Stimulated activated CD4-positive, alpha-beta T cell treated with anti-CD3 and anti-CD28 coated beads, Interleukin-12 subunit alpha, Interleukin-12 subunit beta, amount 100 ng/mL, for 48 hours (primary cell): ENCODE measurements at regions not wholly inside any gene's neighbourhood (a gene's known extent, or its start where the extent isn't known, plus 50 kb on each side); places are given as distances from the start of the nearest gene placed in this dataset.

ENCODE experiments used
- DNase-seq, 3 donors: peaks; one replicate each; pipeline ENCODE4 v3.0.0-alpha.2; 2020; ENCODE audit warnings: low read depth in 2 of 3, low spot score in 1 of 3

- no peak for DNase-seq
Observed at GRCh38 chr4:138030375-138030774, 211.8 kb downstream of the SLC7A11 start.

GRCh38 chr4:138028923-138029322 lies 213.2 kb downstream of the SLC7A11 start:
- no peak for DNase-seq

- DNase-seq: no peak
Observed at GRCh38 chr4:138021139-138021830, 220.9 kb downstream of the SLC7A11 start.

- DNase-seq: no peak
Observed at GRCh38 chr4:138014590-138015288, 227.4 kb downstream of the SLC7A11 start.

GRCh38 chr4:138013625-138014024 lies 228.5 kb downstream of the SLC7A11 start:
- DNase-seq: no peak

- no peak for DNase-seq
Observed at GRCh38 chr4:138010639-138011038, 231.5 kb downstream of the SLC7A11 start.

- DNase-seq: no peak
Observed at GRCh38 chr4:138007572-138007971, 234.6 kb downstream of the SLC7A11 start.

DNA sequence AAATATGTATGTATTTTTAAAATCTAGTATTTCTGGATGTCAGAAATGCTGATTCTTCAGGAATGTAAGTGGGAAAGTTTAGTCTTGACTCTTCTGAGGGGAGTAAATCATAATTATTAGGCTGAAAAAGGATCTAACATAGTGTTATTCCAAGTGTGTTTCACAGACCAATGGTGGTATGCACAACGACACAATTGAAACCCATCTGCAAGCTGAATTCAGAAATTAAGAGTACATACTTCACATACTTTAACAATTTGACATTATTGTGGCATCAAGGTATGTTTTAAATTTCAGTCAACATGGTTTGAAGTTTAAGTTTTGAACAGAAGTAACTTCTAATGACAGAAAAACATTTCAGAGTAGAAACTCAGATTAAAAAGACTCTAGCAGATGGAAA lies 236.7 kb downstream of the SLC7A11 start:
- DNase-seq: no peak

DNA sequence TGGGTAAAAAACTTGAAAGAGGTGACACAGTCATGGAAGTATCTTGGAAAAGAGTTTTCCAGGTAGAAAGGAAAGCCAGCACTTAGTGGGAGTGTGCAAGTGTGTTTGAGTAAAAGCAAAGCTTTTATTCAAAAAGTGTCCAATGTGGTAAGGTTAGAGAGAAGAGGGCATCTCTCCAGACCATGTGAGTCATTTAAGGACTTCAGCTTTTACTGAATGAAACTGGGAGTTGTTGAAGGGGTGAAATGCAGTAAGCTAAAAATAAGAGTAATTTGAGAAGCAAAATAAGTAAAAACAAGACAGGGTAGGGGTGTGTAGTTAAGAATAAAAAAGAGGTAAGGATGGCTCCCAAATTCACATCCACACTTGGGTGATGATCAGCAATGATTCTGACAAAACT lies 238.9 kb downstream of the SLC7A11 start:
- DNase-seq: no peak

- no peak for DNase-seq
Observed at GRCh38 chr4:137998666-137999429, 243.3 kb downstream of the SLC7A11 start.

- DNase-seq: no peak
Observed at GRCh38 chr4:137997496-137997895, 244.7 kb downstream of the SLC7A11 start.

DNA sequence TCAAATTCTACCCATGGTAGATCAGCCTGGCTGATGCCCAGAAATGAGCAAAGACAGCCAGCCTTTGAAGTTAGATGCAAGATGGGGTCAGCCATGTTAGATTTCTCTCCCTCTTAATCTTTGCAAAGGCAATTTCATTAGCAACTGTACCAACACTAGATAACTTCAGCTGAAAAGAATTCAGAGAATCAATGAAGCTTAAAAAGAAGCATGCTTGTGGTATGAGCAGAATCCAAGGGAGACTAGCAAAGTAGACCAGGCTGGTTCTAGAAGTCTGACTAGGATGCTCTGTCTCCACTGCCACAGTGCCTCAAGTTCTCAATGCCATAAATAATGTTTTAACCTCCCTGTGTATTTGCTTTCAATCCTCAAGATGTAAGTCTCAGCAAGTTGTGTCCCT lies 247.3 kb downstream of the SLC7A11 start:
- no peak for DNase-seq

- DNase-seq: no peak
Observed at GRCh38 chr4:137993232-137993631, 248.9 kb downstream of the SLC7A11 start.

DNA sequence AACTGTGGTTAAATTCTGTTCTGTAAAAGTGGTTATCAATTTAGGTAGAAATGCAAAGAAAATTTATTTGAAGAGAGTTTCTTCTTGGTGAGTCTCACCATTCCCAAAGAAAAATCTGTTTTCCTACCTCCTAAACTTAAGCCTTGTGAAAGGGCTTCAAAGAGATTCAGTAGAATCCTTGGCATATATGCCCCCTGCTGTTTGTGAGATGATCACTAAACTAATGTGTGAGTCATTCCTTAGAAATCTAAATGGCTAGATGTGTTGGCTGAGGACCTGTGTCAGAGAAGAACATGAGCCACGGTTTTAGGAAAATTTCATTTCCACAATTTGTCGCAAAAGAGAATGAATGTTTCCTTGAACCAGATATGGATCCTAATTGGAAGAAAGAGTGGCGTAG lies 260.9 kb downstream of the SLC7A11 start:
- DNase-seq: no peak

- no peak for DNase-seq
Observed at GRCh38 chr4:137980641-137981040, 261.5 kb downstream of the SLC7A11 start.

- no peak for DNase-seq
Observed at GRCh38 chr4:137979938-137980337, 262.2 kb downstream of the SLC7A11 start.

DNA sequence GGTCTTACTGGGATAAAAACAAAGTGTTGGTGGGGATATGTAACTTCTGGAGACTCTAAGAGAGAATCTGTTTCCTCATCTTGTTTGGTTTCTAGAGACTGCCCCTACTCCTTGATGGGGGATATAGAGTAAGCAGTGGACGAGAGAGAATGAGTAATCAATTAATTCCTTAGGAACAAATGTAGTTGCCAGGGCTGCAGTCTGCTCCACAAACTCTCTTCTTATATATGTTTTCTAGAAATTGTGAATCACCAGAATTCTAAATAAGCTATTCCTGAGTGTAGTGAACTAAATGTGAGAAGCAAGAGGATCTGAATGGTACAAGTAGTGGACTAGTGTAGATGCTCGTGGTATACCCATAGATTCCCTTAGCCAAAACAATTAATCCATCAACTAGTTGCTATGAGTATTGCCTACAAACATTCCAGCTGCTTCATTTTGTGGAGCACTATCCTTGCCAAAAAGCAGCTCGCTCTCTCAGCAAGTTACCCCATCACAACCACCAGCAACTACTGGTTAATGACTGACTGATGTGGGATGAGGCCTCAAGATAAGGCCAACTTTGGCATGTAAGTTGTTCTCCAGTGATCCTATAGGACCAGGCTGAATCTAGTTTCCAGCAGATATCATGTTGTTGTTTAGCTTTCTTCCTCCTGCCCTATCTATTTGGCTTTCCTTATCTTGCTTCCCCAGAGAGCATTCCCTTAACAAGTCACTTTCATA lies 273.0 kb downstream of the SLC7A11 start:
- no peak for DNase-seq

DNA sequence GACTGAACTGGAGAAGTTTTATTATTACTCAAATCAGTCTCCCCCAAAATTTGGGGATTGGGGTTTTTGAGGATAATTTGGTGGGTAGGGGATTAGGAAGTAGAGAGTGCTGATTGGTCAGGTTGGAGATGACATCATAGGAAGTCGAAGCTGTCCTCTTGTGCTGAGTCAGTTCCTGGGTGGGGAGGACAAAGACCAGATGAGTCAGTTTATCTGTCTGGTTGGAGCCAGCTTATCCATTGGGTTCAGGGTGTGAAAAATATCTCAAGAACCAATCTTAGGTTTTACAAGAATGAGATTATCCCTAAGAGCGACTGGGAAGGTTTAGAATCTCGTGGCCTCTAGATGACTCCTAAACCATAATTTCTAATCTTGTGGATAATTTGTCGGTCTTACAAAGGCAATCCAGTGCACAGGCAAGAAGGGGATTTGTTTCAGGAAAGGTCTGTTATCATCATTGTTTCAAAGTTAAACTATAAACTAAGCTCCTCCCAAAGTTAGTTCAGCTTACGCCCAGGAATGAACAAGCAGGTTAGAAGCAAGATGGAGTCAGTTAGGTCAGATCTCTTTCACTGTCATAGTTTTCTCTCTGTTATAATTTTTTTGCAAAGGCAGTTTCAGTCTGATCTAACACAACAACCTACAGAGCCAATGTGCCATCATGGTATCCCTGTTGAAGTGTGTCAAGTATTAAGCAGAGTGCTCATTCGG lies 274.5 kb downstream of the SLC7A11 start:
- no peak for DNase-seq

GRCh38 chr4:137966504-137966903 lies 275.6 kb downstream of the SLC7A11 start:
- no peak for DNase-seq

GRCh38 chr4:137961051-137961438 lies 281.1 kb downstream of the SLC7A11 start:
- no peak for DNase-seq
